Neural cell (in vitro differentiated cells): ENCODE measurements at regions not wholly inside any gene's neighbourhood (a gene's known extent, or its start where the extent isn't known, plus 50 kb on each side); places are given as distances from the start of the nearest gene placed in this dataset.
A peak's percentile ranks its signal among the peaks of the same experiment; 100 is the strongest.

Experiments
- H2AFZ ChIP-seq: fragments of 200-600, 300-800 bp; sonication (generic), shearing (Covaris generic); 2 replicates; pipeline ENCODE4 v1.6.0; 2014; ENCODE audit warnings: low read depth, mild to moderate bottlenecking, antibody characterized with exemption, low read length, moderate library complexity
- H3F3A ChIP-seq: fragments of 200-600 bp; shearing (Covaris generic); 2 replicates; pipeline ENCODE4 v1.6.1; 2016; ENCODE audit warnings: mild to moderate bottlenecking, moderate library complexity, mixed read lengths, antibody characterized with exemption, low read length; ENCODE audit not compliant: insufficient read depth, poor library complexity, severe bottlenecking
- H3K27ac ChIP-seq: fragments of 200-600, 300-800 bp; sonication (generic), shearing (Covaris generic); 2 replicates; pipeline ENCODE4 v1.5.1; 2014; ENCODE audit warnings: mild to moderate bottlenecking, low read length, moderate library complexity
- H3K27me3 ChIP-seq: fragments of 300-800, 200-600 bp; sonication (generic), shearing (Covaris generic); 2 replicates; pipeline ENCODE4 v1.6.0; 2014; ENCODE audit warnings: mild to moderate bottlenecking, low read depth, low read length, moderate library complexity; ENCODE audit not compliant: insufficient read depth
- H3K36me3 ChIP-seq: fragments of 300-800, 200-600 bp; sonication (generic), shearing (Covaris generic); 2 replicates; pipeline ENCODE4 v1.5.1; 2014; ENCODE audit warnings: mild to moderate bottlenecking, antibody characterized with exemption, low read length, moderate library complexity; ENCODE audit not compliant: insufficient read depth
- H3K4me2 ChIP-seq: fragments of 300-800, 200-600 bp; sonication (generic), shearing (Covaris generic); 2 replicates; pipeline ENCODE4 v1.6.0; 2014; ENCODE audit warnings: mild to moderate bottlenecking, low read length
- H3K4me3 ChIP-seq: fragments of 300-800, 200-600 bp; sonication (generic), shearing (Covaris generic); 2 replicates; pipeline ENCODE4 v1.5.1; 2014; ENCODE audit warnings: mild to moderate bottlenecking, low read length, moderate library complexity
- H3K79me2 ChIP-seq: fragments of 200-600 bp; shearing (Covaris generic); replicated peaks from 2 replicates; pipeline ENCODE4 v1.6.0; 2014; ENCODE audit warnings: mild to moderate bottlenecking, low read length, moderate library complexity; ENCODE audit not compliant: insufficient read depth
- H3K9ac ChIP-seq: fragments of 300-800, 200-600 bp; sonication (generic), shearing (Covaris generic); 2 replicates; pipeline ENCODE4 v1.6.1; 2016; ENCODE audit warnings: mild to moderate bottlenecking, low read length, mixed read lengths
- H3K9me2 ChIP-seq: fragments of 200-600 bp; shearing (Covaris generic); 2 replicates; pipeline ENCODE4 v1.6.1; 2016; ENCODE audit warnings: mild to moderate bottlenecking, low read length, mixed read lengths; ENCODE audit not compliant: insufficient read depth
- H3K9me3 ChIP-seq: fragments of 200-600, 300-800 bp; sonication (generic), shearing (Covaris generic); 2 replicates; pipeline ENCODE4 v1.6.1; 2016; ENCODE audit warnings: mild to moderate bottlenecking, mixed run types, low read length, moderate library complexity, mixed read lengths
- H4K20me1 ChIP-seq: fragments of 200-600 bp; shearing (Covaris generic); 2 replicates; pipeline ENCODE4 v1.6.1; 2016; ENCODE audit warnings: mild to moderate bottlenecking, mixed run types; ENCODE audit not compliant: insufficient read depth
- EP300 ChIP-seq: fragments of 450-650 bp; conservative IDR thresholded peaks from 2 replicates; pipeline ENCODE4 v1.6.1; 2014; ENCODE audit warnings: antibody characterized with exemption, mild to moderate bottlenecking, moderate library complexity; ENCODE audit not compliant: poor library complexity, severe bottlenecking
- EZH2 ChIP-seq: fragments of 200-600, 300-800 bp; shearing (Covaris generic), sonication (generic); IDR thresholded peaks from 2 replicates; pipeline ENCODE4 v1.6.1; 2014; ENCODE audit warnings: antibody characterized with exemption, low read length, borderline replicate concordance, mild to moderate bottlenecking; ENCODE audit not compliant: insufficient read depth, poor library complexity, severe bottlenecking
- MXI1 ChIP-seq: fragments of 450-650 bp; conservative IDR thresholded peaks from 2 replicates; pipeline ENCODE4 v1.6.1; 2014; ENCODE audit warnings: antibody characterized with exemption, mild to moderate bottlenecking; ENCODE audit not compliant: poor library complexity, severe bottlenecking
- POLR2AphosphoS5 ChIP-seq: IDR thresholded peaks from 2 replicates; pipeline ENCODE4 v1.6.1; 2012
- RAD21 ChIP-seq: fragments of 450-650 bp; conservative IDR thresholded peaks from 2 replicates; pipeline ENCODE4 v1.6.1; 2014; ENCODE audit warnings: antibody characterized with exemption, mild to moderate bottlenecking, moderate library complexity
- SMC3 ChIP-seq: fragments of 450-650 bp; conservative IDR thresholded peaks from 2 replicates; pipeline ENCODE4 v1.6.1; 2014; ENCODE audit warnings: antibody characterized with exemption, mild to moderate bottlenecking, moderate library complexity; ENCODE audit not compliant: poor library complexity
- TAF1 ChIP-seq: IDR thresholded peaks from 2 replicates; pipeline ENCODE4 v1.6.1; 2012; ENCODE audit warnings: low read depth
- TF ChIP-seq, protein P1 (sequence below): IDR thresholded peaks from 2 replicates; pipeline ENCODE4 v1.6.1; 2012; ENCODE audit warnings: borderline replicate concordance
- TF ChIP-seq, protein P2 (sequence below): fragments of 450-650 bp; IDR thresholded peaks from 2 replicates; pipeline ENCODE4 v1.5.1; 2014; ENCODE audit warnings: antibody characterized with exemption, mild to moderate bottlenecking, moderate library complexity; ENCODE audit not compliant: poor library complexity, severe bottlenecking

DNA sequence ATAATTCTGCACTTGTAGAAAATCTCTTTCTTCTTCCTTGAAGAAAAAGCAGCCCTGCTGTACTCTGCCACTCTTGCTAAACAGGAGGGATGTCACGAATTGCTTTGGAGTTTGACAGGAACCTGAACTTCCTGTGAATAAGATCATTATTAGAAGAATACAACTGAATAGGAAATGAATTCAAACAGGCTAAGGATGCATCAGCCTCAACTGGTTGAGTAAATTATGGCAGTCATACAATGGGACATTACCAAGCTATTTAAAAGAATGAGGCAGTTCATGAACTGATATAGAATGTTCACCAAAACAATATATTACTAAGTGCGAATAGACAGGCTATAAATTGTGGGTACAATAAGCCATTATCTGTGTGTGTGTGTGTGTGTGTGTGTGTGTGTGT, 97.1 kb upstream of the DOCK1 start:
- Histone ChIP-seq H3K36me3 (no peaks in the 10 kb centered on the region), H3K27me3 (no peaks in the 10 kb centered on the region), H2AFZ (no peak overlapping the region), H3K9ac (no peak overlapping the region), H3K4me2 (no peak overlapping the region), H3F3A (no peaks in the 10 kb centered on the region), H4K20me1 (no peaks in the 10 kb centered on the region), H3K27ac (no peak overlapping the region), H3K9me3 (no peaks in the 10 kb centered on the region), H3K79me2 (no peaks in the 10 kb centered on the region), H3K4me3 (no peak overlapping the region), H3K9me2 (no peaks in the 10 kb centered on the region)
- TF ChIP-seq POLR2AphosphoS5 (no peak), EZH2 (no peak), MXI1 (no peak), EP300 (peak; percentile 62), RAD21 (peak; percentile 18), SMC3 (no peak), TAF1 (no peak)
- TF ChIP-seq, protein P1, sequence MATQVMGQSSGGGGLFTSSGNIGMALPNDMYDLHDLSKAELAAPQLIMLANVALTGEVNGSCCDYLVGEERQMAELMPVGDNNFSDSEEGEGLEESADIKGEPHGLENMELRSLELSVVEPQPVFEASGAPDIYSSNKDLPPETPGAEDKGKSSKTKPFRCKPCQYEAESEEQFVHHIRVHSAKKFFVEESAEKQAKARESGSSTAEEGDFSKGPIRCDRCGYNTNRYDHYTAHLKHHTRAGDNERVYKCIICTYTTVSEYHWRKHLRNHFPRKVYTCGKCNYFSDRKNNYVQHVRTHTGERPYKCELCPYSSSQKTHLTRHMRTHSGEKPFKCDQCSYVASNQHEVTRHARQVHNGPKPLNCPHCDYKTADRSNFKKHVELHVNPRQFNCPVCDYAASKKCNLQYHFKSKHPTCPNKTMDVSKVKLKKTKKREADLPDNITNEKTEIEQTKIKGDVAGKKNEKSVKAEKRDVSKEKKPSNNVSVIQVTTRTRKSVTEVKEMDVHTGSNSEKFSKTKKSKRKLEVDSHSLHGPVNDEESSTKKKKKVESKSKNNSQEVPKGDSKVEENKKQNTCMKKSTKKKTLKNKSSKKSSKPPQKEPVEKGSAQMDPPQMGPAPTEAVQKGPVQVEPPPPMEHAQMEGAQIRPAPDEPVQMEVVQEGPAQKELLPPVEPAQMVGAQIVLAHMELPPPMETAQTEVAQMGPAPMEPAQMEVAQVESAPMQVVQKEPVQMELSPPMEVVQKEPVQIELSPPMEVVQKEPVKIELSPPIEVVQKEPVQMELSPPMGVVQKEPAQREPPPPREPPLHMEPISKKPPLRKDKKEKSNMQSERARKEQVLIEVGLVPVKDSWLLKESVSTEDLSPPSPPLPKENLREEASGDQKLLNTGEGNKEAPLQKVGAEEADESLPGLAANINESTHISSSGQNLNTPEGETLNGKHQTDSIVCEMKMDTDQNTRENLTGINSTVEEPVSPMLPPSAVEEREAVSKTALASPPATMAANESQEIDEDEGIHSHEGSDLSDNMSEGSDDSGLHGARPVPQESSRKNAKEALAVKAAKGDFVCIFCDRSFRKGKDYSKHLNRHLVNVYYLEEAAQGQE = no peak
- TF ChIP-seq, protein P2, sequence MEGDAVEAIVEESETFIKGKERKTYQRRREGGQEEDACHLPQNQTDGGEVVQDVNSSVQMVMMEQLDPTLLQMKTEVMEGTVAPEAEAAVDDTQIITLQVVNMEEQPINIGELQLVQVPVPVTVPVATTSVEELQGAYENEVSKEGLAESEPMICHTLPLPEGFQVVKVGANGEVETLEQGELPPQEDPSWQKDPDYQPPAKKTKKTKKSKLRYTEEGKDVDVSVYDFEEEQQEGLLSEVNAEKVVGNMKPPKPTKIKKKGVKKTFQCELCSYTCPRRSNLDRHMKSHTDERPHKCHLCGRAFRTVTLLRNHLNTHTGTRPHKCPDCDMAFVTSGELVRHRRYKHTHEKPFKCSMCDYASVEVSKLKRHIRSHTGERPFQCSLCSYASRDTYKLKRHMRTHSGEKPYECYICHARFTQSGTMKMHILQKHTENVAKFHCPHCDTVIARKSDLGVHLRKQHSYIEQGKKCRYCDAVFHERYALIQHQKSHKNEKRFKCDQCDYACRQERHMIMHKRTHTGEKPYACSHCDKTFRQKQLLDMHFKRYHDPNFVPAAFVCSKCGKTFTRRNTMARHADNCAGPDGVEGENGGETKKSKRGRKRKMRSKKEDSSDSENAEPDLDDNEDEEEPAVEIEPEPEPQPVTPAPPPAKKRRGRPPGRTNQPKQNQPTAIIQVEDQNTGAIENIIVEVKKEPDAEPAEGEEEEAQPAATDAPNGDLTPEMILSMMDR = no peak

DNA sequence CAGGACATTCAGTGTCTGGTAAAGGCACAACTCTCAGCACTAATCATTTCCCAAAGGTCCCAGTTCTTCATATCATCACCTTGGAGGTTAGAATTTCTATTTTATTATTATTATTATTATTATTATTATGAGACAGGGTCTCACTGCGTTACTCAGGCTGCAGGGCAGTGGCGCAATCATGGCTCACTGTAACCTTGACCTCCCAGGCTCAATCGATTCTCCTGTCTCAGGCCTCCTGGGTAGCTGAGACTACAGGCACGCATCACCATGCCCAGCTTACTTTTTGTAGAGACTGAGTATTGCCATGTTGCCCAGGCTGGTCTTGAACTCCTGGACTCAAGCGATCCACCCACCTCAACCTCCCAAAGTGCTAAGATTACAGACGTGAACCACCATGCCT, 91.8 kb upstream of the DOCK1 start:
- Histone ChIP-seq H4K20me1 (no peaks in the 10 kb centered on the region), H3K9me2 (no peaks in the 10 kb centered on the region), H3K9ac (no peak overlapping the region), H3F3A (no peaks in the 10 kb centered on the region), H2AFZ (no peak overlapping the region), H3K9me3 (no peaks in the 10 kb centered on the region), H3K36me3 (no peaks in the 10 kb centered on the region), H3K79me2 (no peaks in the 10 kb centered on the region), H3K27ac (no peak overlapping the region), H3K27me3 (no peaks in the 10 kb centered on the region), H3K4me3 (no peak overlapping the region), H3K4me2 (no peak overlapping the region)
- no peak for TF ChIP-seq SMC3
- TF ChIP-seq MXI1 = no peak
- TF ChIP-seq EZH2 = no peak
- TF ChIP-seq, protein P1 = no peak
- TF ChIP-seq RAD21 = no peak
- TF ChIP-seq, protein P2 = no peak
- TF ChIP-seq TAF1 = no peak
- no peak for TF ChIP-seq EP300
- no peak for TF ChIP-seq POLR2AphosphoS5
